ENCODE measurements at regions not wholly inside any gene's neighbourhood (a gene's known extent, or its start where the extent isn't known, plus 50 kb on each side); places are given as distances from the start of the nearest gene placed in this dataset.

GRCh38 chr13:34161931-34162543, 344.1 kb downstream of the RFC3 start:
- ChIA-PET POLR2A (no interaction called here), CTCF (interaction anchor here (0.6 to 1.3 kb wide), 3 partner anchors 15 to 86 kb away, joined by 3 read pairs; no protein-coding TSS in a partner anchor)
- Histone ChIP-seq H3K4me1 (ENCODE audit: control insufficient read depth, insufficient read depth, low read length) (peaks cover 4% of the 10 kb centered on the region; the same call in 1 of the 2 replicates), H3K9me3 (ENCODE audit: control insufficient read depth, insufficient read depth, low read depth, low read length) (no peaks in the 10 kb centered on the region), H3K36me3 (ENCODE audit: control insufficient read depth in 2 of 2, insufficient read depth in 1 of 2, low read length in 2 of 2) (no peaks in the 10 kb centered on the region), H3K4me3 (ENCODE audit: low read depth, low read length) (no peak overlapping the region), H3K27ac (ENCODE audit: extremely low read depth, low read depth, low read length) (peak overlapping the region; percentile 39; the same call in 1 of the 2 replicates)
- TF ChIP-seq MZF1 (tag by site-specific recombination; IDR thresholded peaks at IDR 0.05; ENCODE audit: borderline replicate concordance) (no peak), ZNF354C (tag by site-specific recombination; IDR thresholded peaks at IDR 0.05; ENCODE audit: borderline replicate concordance, low read depth) (no peak), ZNF549 (tag by site-specific recombination; IDR thresholded peaks at IDR 0.05) (no peak), ZNF324 (tag by site-specific recombination; IDR thresholded peaks at IDR 0.05) (no peak), ZNF501 (tag by site-specific recombination; IDR thresholded peaks at IDR 0.05) (no peak), GFI1B (tag by site-specific recombination; IDR thresholded peaks at IDR 0.05) (no peak), ZNF837 (tag by site-specific recombination; IDR thresholded peaks at IDR 0.05) (no peak), ZNF529 (tag by site-specific recombination; IDR thresholded peaks at IDR 0.05; ENCODE audit: insufficient replicate concordance) (no peak), ZSCAN30 (tag by site-specific recombination; IDR thresholded peaks at IDR 0.05) (no peak), ZNF48 (tag by site-specific recombination; IDR thresholded peaks at IDR 0.05) (no peak), PRDM6 (tag by site-specific recombination; IDR thresholded peaks at IDR 0.05) (no peak), GLI2 (tag by site-specific recombination; IDR thresholded peaks at IDR 0.05; ENCODE audit: borderline replicate concordance, low read depth) (no peak), ZNF791 (tag by site-specific recombination; IDR thresholded peaks at IDR 0.05) (no peak), ZNF654 (tag by site-specific recombination; IDR thresholded peaks at IDR 0.05; ENCODE audit: low read depth) (no peak), ZNF555 (tag by site-specific recombination; conservative IDR thresholded peaks at IDR 0.05) (no peak)
- TF ChIP-seq, protein P1, sequence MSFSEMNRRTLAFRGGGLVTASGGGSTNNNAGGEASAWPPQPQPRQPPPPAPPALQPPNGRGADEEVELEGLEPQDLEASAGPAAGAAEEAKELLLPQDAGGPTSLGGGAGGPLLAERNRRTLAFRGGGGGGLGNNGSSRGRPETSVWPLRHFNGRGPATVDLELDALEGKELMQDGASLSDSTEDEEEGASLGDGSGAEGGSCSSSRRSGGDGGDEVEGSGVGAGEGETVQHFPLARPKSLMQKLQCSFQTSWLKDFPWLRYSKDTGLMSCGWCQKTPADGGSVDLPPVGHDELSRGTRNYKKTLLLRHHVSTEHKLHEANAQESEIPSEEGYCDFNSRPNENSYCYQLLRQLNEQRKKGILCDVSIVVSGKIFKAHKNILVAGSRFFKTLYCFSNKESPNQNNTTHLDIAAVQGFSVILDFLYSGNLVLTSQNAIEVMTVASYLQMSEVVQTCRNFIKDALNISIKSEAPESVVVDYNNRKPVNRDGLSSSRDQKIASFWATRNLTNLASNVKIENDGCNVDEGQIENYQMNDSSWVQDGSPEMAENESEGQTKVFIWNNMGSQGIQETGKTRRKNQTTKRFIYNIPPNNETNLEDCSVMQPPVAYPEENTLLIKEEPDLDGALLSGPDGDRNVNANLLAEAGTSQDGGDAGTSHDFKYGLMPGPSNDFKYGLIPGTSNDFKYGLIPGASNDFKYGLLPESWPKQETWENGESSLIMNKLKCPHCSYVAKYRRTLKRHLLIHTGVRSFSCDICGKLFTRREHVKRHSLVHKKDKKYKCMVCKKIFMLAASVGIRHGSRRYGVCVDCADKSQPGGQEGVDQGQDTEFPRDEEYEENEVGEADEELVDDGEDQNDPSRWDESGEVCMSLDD (tag by site-specific recombination; IDR thresholded peaks at IDR 0.05) = no peak
- TF ChIP-seq, protein P2, sequence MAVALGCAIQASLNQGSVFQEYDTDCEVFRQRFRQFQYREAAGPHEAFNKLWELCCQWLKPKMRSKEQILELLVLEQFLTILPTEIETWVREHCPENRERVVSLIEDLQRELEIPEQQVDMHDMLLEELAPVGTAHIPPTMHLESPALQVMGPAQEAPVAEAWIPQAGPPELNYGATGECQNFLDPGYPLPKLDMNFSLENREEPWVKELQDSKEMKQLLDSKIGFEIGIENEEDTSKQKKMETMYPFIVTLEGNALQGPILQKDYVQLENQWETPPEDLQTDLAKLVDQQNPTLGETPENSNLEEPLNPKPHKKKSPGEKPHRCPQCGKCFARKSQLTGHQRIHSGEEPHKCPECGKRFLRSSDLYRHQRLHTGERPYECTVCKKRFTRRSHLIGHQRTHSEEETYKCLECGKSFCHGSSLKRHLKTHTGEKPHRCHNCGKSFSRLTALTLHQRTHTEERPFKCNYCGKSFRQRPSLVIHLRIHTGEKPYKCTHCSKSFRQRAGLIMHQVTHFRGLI (tag by site-specific recombination; IDR thresholded peaks at IDR 0.05) = no peak
- TF ChIP-seq, protein P3, sequence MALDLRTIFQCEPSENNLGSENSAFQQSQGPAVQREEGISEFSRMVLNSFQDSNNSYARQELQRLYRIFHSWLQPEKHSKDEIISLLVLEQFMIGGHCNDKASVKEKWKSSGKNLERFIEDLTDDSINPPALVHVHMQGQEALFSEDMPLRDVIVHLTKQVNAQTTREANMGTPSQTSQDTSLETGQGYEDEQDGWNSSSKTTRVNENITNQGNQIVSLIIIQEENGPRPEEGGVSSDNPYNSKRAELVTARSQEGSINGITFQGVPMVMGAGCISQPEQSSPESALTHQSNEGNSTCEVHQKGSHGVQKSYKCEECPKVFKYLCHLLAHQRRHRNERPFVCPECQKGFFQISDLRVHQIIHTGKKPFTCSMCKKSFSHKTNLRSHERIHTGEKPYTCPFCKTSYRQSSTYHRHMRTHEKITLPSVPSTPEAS (tag by site-specific recombination; IDR thresholded peaks at IDR 0.05) = no peak
- TF ChIP-seq, protein P4, sequence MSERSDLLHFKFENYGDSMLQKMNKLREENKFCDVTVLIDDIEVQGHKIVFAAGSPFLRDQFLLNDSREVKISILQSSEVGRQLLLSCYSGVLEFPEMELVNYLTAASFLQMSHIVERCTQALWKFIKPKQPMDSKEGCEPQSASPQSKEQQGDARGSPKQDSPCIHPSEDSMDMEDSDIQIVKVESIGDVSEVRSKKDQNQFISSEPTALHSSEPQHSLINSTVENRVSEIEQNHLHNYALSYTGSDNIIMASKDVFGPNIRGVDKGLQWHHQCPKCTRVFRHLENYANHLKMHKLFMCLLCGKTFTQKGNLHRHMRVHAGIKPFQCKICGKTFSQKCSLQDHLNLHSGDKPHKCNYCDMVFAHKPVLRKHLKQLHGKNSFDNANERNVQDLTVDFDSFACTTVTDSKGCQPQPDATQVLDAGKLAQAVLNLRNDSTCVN (tag by site-specific recombination; optimal IDR thresholded peaks at IDR 0.05) = no peak
